ENCODE measurements at regions not wholly inside any gene's neighbourhood (a gene's known extent, or its start where the extent isn't known, plus 50 kb on each side); places are given as distances from the start of the nearest gene placed in this dataset.

DNA sequence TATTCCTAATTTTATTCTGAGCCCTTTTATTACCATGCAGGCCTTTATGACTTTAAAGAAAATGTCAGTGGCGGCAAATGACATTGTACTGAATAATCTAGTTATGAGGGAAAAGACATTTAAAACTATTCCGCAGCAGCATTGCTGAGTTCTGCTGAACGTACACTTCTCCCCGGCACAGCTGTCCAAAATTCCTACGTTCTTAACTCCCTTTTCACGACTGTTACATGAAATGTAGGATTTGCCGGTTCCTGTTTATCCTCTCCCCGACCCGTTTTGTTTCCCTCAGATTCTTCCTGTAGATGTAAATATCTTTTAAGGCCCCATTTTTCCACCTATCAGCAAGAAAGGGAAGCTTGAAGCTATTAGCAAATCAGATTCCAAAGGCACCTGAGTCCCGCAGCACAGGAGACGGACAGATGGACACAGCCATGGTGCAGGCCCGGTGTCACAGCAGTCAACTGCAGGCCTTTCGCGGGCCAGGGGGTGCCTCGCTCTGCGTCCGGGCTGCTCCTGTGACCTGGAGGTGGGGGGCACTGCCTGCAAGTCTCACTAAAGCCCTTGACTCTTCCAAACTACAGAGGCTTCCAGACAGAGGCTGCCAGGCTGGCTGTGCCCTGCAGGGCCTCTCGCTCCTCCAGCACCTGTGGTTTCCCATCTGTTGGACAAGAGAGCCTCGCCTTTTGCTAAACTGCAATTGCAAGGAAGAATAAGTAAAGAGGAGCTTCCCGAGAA, 485.0 kb upstream of the MGMT start:
- DNase-seq (ENCODE audit: low read depth, low spot score): no peak
- no peaks in the 10 kb centered on the region for H3K4me1 ChIP-seq (ENCODE audit: control insufficient read depth, extremely low read depth, insufficient read depth, low read length)
- H3K79me2 ChIP-seq (ENCODE audit: control insufficient read depth, insufficient read depth, low read length): no peaks in the 10 kb centered on the region
- no peak overlapping the region for H3K4me3 ChIP-seq (replicated peaks in 1 of 3; ENCODE audit: insufficient read depth in 1 of 3, low read depth in 1 of 3, low read length in 3 of 3)
- H3K27me3 ChIP-seq (ENCODE audit: control insufficient read depth in 2 of 2, insufficient read depth in 2 of 2, low read length in 2 of 2): no peaks in the 10 kb centered on the region
- BruUV-seq (replicated peaks): no TSS peak
- intact Hi-C loops (cut with micrococcal nuclease) (no loop called here), dilution Hi-C loops (cut with MboI; ENCODE audit: extremely low pct_ligation_motif_present, low sequenced_read_pairs) (no loop called here)
- no peaks in the 10 kb centered on the region for H3K9me1 ChIP-seq (replicated peaks; ENCODE audit: control insufficient read depth, extremely low read depth, insufficient read depth, low read length)
- no peak overlapping the region for H3K4me2 ChIP-seq (ENCODE audit: insufficient read depth, low read length)
- CTCF ChIA-PET: no interaction called here
- H4K20me1 ChIP-seq (replicated peaks; ENCODE audit: control insufficient read depth, extremely low read depth, insufficient read depth, low read length): no peaks in the 10 kb centered on the region
- TF ChIP-seq EZH2 (IDR thresholded peaks at IDR 0.05; ENCODE audit: borderline replicate concordance, low read depth, low read length, severe bottlenecking) (no peak), POLR2A (IDR thresholded peaks at IDR 0.05; ENCODE audit: low read depth, low read length) (no peak), MYC (IDR thresholded peaks at IDR 0.05; ENCODE audit: low read depth, low read length) (no peak), FOS (IDR thresholded peaks at IDR 0.05; ENCODE audit: borderline replicate concordance, insufficient read depth, low read length) (no peak), JUN (IDR thresholded peaks at IDR 0.05; ENCODE audit: borderline replicate concordance, insufficient read depth, insufficient read length, low read depth) (no peak), GATA2 (IDR thresholded peaks at IDR 0.05; ENCODE audit: insufficient read depth, insufficient read length, low read depth, low read length) (no peak), POLR2AphosphoS5 (IDR thresholded peaks at IDR 0.05; ENCODE audit: insufficient read depth, low read depth, low read length) (no peak)
- TF ChIP-seq, protein P1, sequence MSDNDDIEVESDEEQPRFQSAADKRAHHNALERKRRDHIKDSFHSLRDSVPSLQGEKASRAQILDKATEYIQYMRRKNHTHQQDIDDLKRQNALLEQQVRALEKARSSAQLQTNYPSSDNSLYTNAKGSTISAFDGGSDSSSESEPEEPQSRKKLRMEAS (IDR thresholded peaks at IDR 0.05; ENCODE audit: insufficient read depth, insufficient read length): no peak
- TF ChIP-seq, protein P2, sequence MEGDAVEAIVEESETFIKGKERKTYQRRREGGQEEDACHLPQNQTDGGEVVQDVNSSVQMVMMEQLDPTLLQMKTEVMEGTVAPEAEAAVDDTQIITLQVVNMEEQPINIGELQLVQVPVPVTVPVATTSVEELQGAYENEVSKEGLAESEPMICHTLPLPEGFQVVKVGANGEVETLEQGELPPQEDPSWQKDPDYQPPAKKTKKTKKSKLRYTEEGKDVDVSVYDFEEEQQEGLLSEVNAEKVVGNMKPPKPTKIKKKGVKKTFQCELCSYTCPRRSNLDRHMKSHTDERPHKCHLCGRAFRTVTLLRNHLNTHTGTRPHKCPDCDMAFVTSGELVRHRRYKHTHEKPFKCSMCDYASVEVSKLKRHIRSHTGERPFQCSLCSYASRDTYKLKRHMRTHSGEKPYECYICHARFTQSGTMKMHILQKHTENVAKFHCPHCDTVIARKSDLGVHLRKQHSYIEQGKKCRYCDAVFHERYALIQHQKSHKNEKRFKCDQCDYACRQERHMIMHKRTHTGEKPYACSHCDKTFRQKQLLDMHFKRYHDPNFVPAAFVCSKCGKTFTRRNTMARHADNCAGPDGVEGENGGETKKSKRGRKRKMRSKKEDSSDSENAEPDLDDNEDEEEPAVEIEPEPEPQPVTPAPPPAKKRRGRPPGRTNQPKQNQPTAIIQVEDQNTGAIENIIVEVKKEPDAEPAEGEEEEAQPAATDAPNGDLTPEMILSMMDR (IDR thresholded peaks at IDR 0.05; ENCODE audit: extremely low read depth in 1 of 2, insufficient read depth in 1 of 2, low read depth in 1 of 2, low read length in 2 of 2): no peak
- H3K9me3 ChIP-seq (replicated peaks; ENCODE audit: control insufficient read depth, insufficient read depth, low read length): peaks cover 1% of the 10 kb centered on the region
- no peak overlapping the region for H3K27ac ChIP-seq (ENCODE audit: insufficient read depth, low read depth, low read length)
- H3K36me3 ChIP-seq (ENCODE audit: control insufficient read depth in 2 of 2, extremely low read depth in 1 of 2, insufficient read depth in 2 of 2, low read length in 2 of 2): no peaks in the 10 kb centered on the region
- FAIRE-seq: no peak
- no peak overlapping the region for H2AFZ ChIP-seq (ENCODE audit: low read depth, low read length)
- no peak overlapping the region for H3K9ac ChIP-seq (replicated peaks; ENCODE audit: extremely low read depth, insufficient read depth, low read length)
- POLR2A ChIA-PET: no interaction called here
